Suprapubic skin (tissue), 4 donors: ENCODE measurements at regions not wholly inside any gene's neighbourhood (a gene's known extent, or its start where the extent isn't known, plus 50 kb on each side); places are given as distances from the start of the nearest gene placed in this dataset.

ENCODE experiments used
- EP300 ChIP-seq: sonication (generic); formaldehyde crosslinking; IDR thresholded peaks from one replicate; pipeline ENCODE4 v1.6.1; 2017; ENCODE audit warnings: antibody characterized with exemption
- POLR2A ChIP-seq, 2 donors: fragments of 450-650 bp; IDR thresholded peaks; one replicate each; pipeline ENCODE4 v1.6.1; 2017; ENCODE audit warnings: antibody characterized with exemption in 2 of 2, mild to moderate bottlenecking in 2 of 2, moderate library complexity in 2 of 2
- POLR2AphosphoS5 ChIP-seq, 3 donors: sonication (generic); formaldehyde crosslinking; IDR thresholded peaks; one replicate each; pipeline ENCODE4 v1.6.1; 2017; ENCODE audit warnings: antibody characterized with exemption in 3 of 3
- TF ChIP-seq, protein P1 (sequence below), 2 donors: fragments of 200-600 bp in 1 of 2; fragments of 450-650 bp in 1 of 2; sonication (generic) in 1 of 2; IDR thresholded peaks; one replicate each; pipeline ENCODE4 v1.5.1; 2016 to 2019; ENCODE audit warnings: antibody characterized with exemption in 2 of 2, mild to moderate bottlenecking in 1 of 2, moderate library complexity in 1 of 2

DNA sequence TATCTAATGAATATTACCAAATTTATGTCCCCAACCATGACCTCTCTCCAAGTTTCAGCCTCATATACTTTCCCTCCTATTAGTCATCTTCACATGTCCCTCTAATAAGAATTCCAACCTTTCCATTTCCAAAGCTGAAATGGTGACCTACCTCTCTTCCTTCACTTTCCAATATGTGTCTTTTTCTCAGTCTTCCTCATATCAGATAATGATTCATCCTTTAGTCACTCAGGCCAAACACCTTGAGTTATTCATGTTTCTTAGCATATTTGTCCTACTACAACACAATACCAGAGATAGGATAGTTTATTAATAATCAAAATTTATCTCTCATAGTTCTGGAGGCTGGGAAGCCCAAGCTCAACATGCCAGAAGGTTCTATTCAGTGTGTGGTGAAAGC lies 318.5 kb upstream of the ZWINT start:
- TF ChIP-seq POLR2A (IDR thresholded peaks at IDR 0.05) (no peak), EP300 (no peak), POLR2AphosphoS5 (IDR thresholded peaks at IDR 0.05) (no peak)
- TF ChIP-seq, protein P1, sequence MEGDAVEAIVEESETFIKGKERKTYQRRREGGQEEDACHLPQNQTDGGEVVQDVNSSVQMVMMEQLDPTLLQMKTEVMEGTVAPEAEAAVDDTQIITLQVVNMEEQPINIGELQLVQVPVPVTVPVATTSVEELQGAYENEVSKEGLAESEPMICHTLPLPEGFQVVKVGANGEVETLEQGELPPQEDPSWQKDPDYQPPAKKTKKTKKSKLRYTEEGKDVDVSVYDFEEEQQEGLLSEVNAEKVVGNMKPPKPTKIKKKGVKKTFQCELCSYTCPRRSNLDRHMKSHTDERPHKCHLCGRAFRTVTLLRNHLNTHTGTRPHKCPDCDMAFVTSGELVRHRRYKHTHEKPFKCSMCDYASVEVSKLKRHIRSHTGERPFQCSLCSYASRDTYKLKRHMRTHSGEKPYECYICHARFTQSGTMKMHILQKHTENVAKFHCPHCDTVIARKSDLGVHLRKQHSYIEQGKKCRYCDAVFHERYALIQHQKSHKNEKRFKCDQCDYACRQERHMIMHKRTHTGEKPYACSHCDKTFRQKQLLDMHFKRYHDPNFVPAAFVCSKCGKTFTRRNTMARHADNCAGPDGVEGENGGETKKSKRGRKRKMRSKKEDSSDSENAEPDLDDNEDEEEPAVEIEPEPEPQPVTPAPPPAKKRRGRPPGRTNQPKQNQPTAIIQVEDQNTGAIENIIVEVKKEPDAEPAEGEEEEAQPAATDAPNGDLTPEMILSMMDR (IDR thresholded peaks at IDR 0.05): no peak
